Activated CD4-positive, alpha-beta T cell treated with anti-CD3 and anti-CD28 coated beads, Interleukin-2, amount 10 ng/mL, durations not matched to agents 7 days and 5 days (primary cell): ENCODE measurements at regions not wholly inside any gene's neighbourhood (a gene's known extent, or its start where the extent isn't known, plus 50 kb on each side); places are given as distances from the start of the nearest gene placed in this dataset.

Source experiments
- CTCF ChIA-PET: fragments of 350-600 bp; sonication (Branson Sonifier 250); formaldehyde crosslinking; loops from one replicate; lab custom pipeline; 2021; ENCODE audit warnings: antibody characterized with exemption; lab: Charles Lee
- POLR2A ChIA-PET: fragments of 350-600 bp; sonication (Branson Sonifier 250); formaldehyde crosslinking; loops from one replicate; lab custom pipeline; 2021; ENCODE audit warnings: antibody characterized with exemption; lab: Charles Lee
- DNase-seq: peaks from one replicate; pipeline ENCODE4 v3.0.0-alpha.2; 2020
- H3K27ac Mint-ChIP-seq: one replicate; pipeline ENCODE4 v1.8.0; 2021; ENCODE audit warnings: mild to moderate bottlenecking, moderate library complexity, mixed read lengths
- H3K27me3 Mint-ChIP-seq: one replicate; pipeline ENCODE4 v1.8.0; 2021; ENCODE audit warnings: mixed read lengths
- H3K36me3 Mint-ChIP-seq: one replicate; pipeline ENCODE4 v1.8.0; 2021; ENCODE audit warnings: low read depth, mixed read lengths
- H3K4me1 Mint-ChIP-seq: one replicate; pipeline ENCODE4 v1.8.0; 2021; ENCODE audit warnings: mixed read lengths
- H3K4me3 Mint-ChIP-seq: one replicate; pipeline ENCODE4 v1.8.0; 2021; ENCODE audit warnings: mild to moderate bottlenecking, moderate library complexity, mixed read lengths
- H3K9me3 Mint-ChIP-seq: one replicate; pipeline ENCODE4 v1.8.0; 2021; ENCODE audit warnings: mixed read lengths

GRCh38 chr12:77575376-77575919 lies 255.2 kb upstream of the NAV3 start:
- H3K4me1 Mint-ChIP-seq, result no peaks in the 10 kb centered on the region
- H3K36me3 Mint-ChIP-seq, result no peaks in the 10 kb centered on the region
- no peaks in the 10 kb centered on the region for H3K27me3 Mint-ChIP-seq
- CTCF ChIA-PET, result no interaction called here
- no peak overlapping the region for H3K27ac Mint-ChIP-seq
- POLR2A ChIA-PET, result no interaction called here
- H3K9me3 Mint-ChIP-seq, result no peaks in the 10 kb centered on the region
- no peak for DNase-seq
- no peak overlapping the region for H3K4me3 Mint-ChIP-seq

DNA sequence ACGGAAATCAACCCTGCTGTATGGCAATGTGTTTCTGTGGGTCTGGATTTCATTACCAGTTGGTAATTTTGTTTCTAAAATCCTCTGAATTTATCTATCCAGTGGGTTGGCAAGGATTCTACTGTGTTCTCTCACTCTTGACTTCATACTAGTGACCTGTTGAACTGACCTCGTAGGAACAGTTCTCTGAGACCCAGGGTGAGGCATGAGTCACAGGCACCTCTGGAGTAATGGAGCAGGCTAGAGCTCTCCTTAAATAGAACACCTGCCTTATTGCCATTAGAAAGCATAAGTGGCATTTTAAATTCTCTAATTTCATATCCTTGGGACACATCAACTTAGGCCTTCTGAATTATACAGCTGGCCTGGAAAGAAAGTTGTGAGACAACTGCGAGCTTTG lies 258.3 kb upstream of the NAV3 start:
- CTCF ChIA-PET, result no interaction called here
- POLR2A ChIA-PET, result no interaction called here
- Mint-ChIP-seq H3K4me1 (no peaks in the 10 kb centered on the region), H3K36me3 (no peaks in the 10 kb centered on the region), H3K27me3 (no peaks in the 10 kb centered on the region), H3K27ac (no peak overlapping the region), H3K4me3 (no peak overlapping the region), H3K9me3 (no peaks in the 10 kb centered on the region)
- no peak for DNase-seq

- Mint-ChIP-seq H3K36me3 (no peaks in the 10 kb centered on the region), H3K4me1 (no peaks in the 10 kb centered on the region), H3K9me3 (no peaks in the 10 kb centered on the region), H3K27me3 (no peaks in the 10 kb centered on the region), H3K27ac (no peak overlapping the region), H3K4me3 (no peak overlapping the region)
- ChIA-PET CTCF (no interaction called here), POLR2A (no interaction called here)
- no peak for DNase-seq
These were observed 258.9 kb upstream of the NAV3 start for GRCh38 chr12:77571768-77572167.

GRCh38 chr12:77571127-77571526 lies 259.6 kb upstream of the NAV3 start:
- Mint-ChIP-seq H3K9me3 (no peaks in the 10 kb centered on the region), H3K36me3 (no peaks in the 10 kb centered on the region), H3K27me3 (no peaks in the 10 kb centered on the region), H3K4me1 (no peaks in the 10 kb centered on the region), H3K4me3 (no peak overlapping the region), H3K27ac (no peak overlapping the region)
- ChIA-PET CTCF (no interaction called here), POLR2A (no interaction called here)
- DNase-seq, result no peak

DNA sequence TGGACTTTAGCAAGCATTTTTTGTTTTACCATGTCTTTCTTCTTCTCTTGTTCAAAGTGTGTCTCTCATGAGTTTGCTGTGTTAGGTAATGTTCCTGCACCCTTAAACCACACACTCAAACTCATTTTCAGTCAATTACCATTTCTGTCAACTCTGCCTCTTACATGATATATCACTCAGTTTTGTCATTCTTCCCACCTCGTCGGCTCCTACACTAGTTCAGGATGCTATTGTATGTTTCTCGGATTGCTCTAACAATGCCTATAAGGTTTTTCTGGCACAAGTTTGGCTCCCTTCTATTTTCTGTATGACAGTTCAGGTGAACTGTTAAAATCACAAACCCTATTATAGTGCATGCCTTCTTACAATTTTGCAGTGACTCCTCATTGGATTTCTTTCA lies 260.8 kb upstream of the NAV3 start:
- no peaks in the 10 kb centered on the region for H3K27me3 Mint-ChIP-seq

GRCh38 chr12:77560714-77561113 lies 270.0 kb upstream of the NAV3 start:
- no peaks in the 10 kb centered on the region for H3K4me1 Mint-ChIP-seq
- H3K4me3 Mint-ChIP-seq, result no peak overlapping the region
- ChIA-PET POLR2A (no interaction called here), CTCF (no interaction called here)
- H3K27ac Mint-ChIP-seq, result no peak overlapping the region
- peaks cover 4% of the 10 kb centered on the region for H3K9me3 Mint-ChIP-seq
- no peaks in the 10 kb centered on the region for H3K27me3 Mint-ChIP-seq
- no peaks in the 10 kb centered on the region for H3K36me3 Mint-ChIP-seq
- DNase-seq, result no peak

More for the DNA sequence above, 260.8 kb upstream of the NAV3 start:
- CTCF ChIA-PET, result no interaction called here
- Mint-ChIP-seq H3K27ac (no peak overlapping the region), H3K4me3 (no peak overlapping the region), H3K9me3 (no peaks in the 10 kb centered on the region), H3K4me1 (no peaks in the 10 kb centered on the region), H3K36me3 (no peaks in the 10 kb centered on the region)
- DNase-seq, result no peak
- POLR2A ChIA-PET, result no interaction called here

DNA sequence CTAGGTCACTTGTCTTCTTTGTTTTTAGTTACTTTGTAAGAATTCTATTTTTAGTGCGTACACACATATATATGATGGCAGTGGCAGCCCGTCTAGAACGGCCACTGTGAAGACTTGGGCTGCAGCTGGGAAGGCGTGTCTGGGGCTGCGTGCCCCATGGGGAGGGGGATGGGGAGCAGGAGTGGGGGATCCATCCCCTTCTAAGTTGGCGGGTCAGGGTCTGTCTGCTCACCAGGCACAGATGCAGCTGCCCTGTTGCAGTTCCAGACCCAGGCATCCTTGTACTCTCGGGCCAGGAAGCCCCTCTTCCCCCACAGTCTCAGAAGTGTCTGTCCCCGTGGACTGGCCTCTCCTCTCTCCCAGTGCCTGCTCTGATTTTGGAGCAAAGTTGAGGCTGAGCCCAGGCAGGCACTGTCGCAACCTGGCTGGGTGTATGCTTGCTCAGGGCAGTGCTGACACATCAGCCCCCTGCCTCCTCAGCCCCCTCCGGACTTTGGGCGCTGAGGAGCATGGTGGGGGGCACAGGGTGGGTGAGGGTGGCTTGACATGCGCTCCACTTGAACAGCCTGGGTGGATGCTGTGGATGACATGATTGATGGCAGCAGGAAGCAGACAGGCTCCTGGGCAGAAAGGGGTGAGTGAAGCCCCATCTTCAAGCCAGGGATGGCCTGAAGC lies 271.2 kb upstream of the NAV3 start:
- no peak for DNase-seq
- H3K4me1 Mint-ChIP-seq, result no peaks in the 10 kb centered on the region
- CTCF ChIA-PET, result no interaction called here
- no peaks in the 10 kb centered on the region for H3K27me3 Mint-ChIP-seq
- H3K4me3 Mint-ChIP-seq, result no peak overlapping the region
- H3K36me3 Mint-ChIP-seq, result no peaks in the 10 kb centered on the region
- peaks cover 4% of the 10 kb centered on the region for H3K9me3 Mint-ChIP-seq
- no peak overlapping the region for H3K27ac Mint-ChIP-seq
- POLR2A ChIA-PET, result no interaction called here

GRCh38 chr12:77555074-77555473 lies 275.6 kb upstream of the NAV3 start:
- CTCF ChIA-PET, result interaction anchor here (1.2 kb wide), 1 partner anchor 10 kb away, joined by 4 read pairs; no protein-coding TSS in a partner anchor
- Mint-ChIP-seq H3K27ac (no peak overlapping the region), H3K27me3 (no peaks in the 10 kb centered on the region), H3K36me3 (no peaks in the 10 kb centered on the region), H3K4me1 (no peaks in the 10 kb centered on the region), H3K9me3 (peaks cover 2% of the 10 kb centered on the region), H3K4me3 (no peak overlapping the region)
- POLR2A ChIA-PET, result no interaction called here
- DNase-seq, result no peak

- H3K4me1 Mint-ChIP-seq, result no peaks in the 10 kb centered on the region
- CTCF ChIA-PET, result interaction anchor here (0.5 to 1.2 kb wide), 2 partner anchors 9 to 15 kb away, joined by 3 to 4 read pairs; no protein-coding TSS in a partner anchor
- H3K27ac Mint-ChIP-seq, result no peak overlapping the region
- POLR2A ChIA-PET, result no interaction called here
- peaks cover 2% of the 10 kb centered on the region for H3K9me3 Mint-ChIP-seq
- H3K27me3 Mint-ChIP-seq, result no peaks in the 10 kb centered on the region
- no peaks in the 10 kb centered on the region for H3K36me3 Mint-ChIP-seq
- no peak for DNase-seq
- no peak overlapping the region for H3K4me3 Mint-ChIP-seq
These were observed 276.6 kb upstream of the NAV3 start for GRCh38 chr12:77553976-77554619.

DNA sequence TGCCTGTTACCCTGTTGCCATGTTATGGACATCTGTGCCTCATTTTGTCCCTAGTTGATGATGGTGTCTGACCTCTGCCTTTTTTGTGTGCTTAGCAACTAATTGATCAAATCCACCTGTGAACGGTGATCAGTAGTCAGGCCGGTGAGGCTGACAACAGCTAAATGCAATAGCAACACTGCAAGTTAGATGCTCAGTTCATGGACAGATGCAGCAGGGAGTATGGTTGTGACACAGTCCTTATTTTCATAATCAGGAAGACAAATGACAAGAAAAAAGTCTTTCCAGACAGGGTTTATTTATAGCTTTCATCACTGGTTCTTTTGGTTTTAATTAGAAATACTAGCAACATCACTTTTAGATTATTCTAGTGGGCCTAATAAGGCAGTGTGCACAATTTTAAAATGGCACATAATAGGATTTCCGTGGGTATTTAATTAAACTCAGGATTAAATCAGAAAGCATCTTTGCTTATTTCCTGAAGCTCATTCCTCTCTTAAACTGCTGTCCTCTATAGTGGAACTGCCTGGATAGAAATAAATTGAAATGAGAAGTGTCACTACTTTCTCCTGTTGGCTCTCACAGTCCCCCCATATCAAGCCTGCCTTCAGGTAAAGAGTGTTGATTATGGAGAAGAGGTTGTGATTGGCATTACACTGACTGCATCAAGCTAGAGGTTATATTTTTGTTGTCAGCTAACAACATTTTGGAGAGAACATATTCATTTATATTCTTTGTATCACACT lies 281.1 kb upstream of the NAV3 start:
- ChIA-PET POLR2A (no interaction called here), CTCF (no interaction called here)
- DNase-seq, result no peak
- H3K9me3 Mint-ChIP-seq, result no peaks in the 10 kb centered on the region
- no peaks in the 10 kb centered on the region for H3K4me1 Mint-ChIP-seq
- H3K27ac Mint-ChIP-seq, result no peak overlapping the region
- H3K27me3 Mint-ChIP-seq, result no peaks in the 10 kb centered on the region
- H3K4me3 Mint-ChIP-seq, result no peak overlapping the region
- H3K36me3 Mint-ChIP-seq, result no peaks in the 10 kb centered on the region

GRCh38 chr12:77548797-77549196 lies 281.9 kb upstream of the NAV3 start:
- POLR2A ChIA-PET, result no interaction called here
- no peak overlapping the region for H3K27ac Mint-ChIP-seq
- H3K27me3 Mint-ChIP-seq, result no peaks in the 10 kb centered on the region
- H3K36me3 Mint-ChIP-seq, result no peaks in the 10 kb centered on the region
- CTCF ChIA-PET, result no interaction called here
- H3K4me3 Mint-ChIP-seq, result no peak overlapping the region
- H3K9me3 Mint-ChIP-seq, result peaks cover 2% of the 10 kb centered on the region
- no peaks in the 10 kb centered on the region for H3K4me1 Mint-ChIP-seq
- DNase-seq, result no peak

GRCh38 chr12:77540097-77540496 lies 290.6 kb upstream of the NAV3 start:
- Mint-ChIP-seq H3K9me3 (peaks cover 5% of the 10 kb centered on the region), H3K4me3 (no peak overlapping the region)

DNA sequence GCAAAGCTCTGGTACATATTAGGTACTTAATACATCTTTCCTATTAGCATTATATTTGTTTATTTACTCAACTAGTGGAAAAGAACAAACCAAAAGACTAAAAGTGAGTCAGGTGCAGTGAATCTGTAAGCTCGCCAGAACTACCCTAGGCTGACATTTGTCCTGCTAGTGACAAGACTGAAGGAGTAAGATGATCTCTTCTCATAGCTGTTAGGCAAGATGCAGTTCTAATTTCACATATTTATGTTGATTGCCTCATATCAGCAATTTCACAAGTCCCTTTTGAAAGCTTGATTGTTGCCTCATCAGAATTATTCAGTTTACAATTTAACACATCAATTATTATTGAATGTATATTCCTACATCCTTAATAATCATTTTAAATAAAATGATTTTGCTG lies 293.0 kb upstream of the NAV3 start:
- no peaks in the 10 kb centered on the region for H3K36me3 Mint-ChIP-seq
- H3K9me3 Mint-ChIP-seq, result peaks cover 3% of the 10 kb centered on the region
- no peak overlapping the region for H3K4me3 Mint-ChIP-seq
- CTCF ChIA-PET, result no interaction called here
- POLR2A ChIA-PET, result no interaction called here
- no peaks in the 10 kb centered on the region for H3K4me1 Mint-ChIP-seq
- H3K27ac Mint-ChIP-seq, result no peak overlapping the region
- DNase-seq, result no peak
- no peaks in the 10 kb centered on the region for H3K27me3 Mint-ChIP-seq

More at GRCh38 chr12:77540097-77540496, 290.6 kb upstream of the NAV3 start:
- Mint-ChIP-seq H3K36me3 (no peaks in the 10 kb centered on the region), H3K4me1 (no peaks in the 10 kb centered on the region), H3K27me3 (no peaks in the 10 kb centered on the region), H3K27ac (no peak overlapping the region)
- ChIA-PET CTCF (no interaction called here), POLR2A (no interaction called here)
- DNase-seq, result no peak
